Cardiac fibroblast (primary cell): ENCODE measurements at regions not wholly inside any gene's neighbourhood (a gene's known extent, or its start where the extent isn't known, plus 50 kb on each side); places are given as distances from the start of the nearest gene placed in this dataset.

Experiments
- DNase-seq, 2 donors: peaks; one replicate each; pipeline versions ENCODE4 v3.0.0 to v3.0.0-alpha.2; 2010; ENCODE audit warnings: low read depth in 2 of 2
- H3K4me3 ChIP-seq, 2 donors: replicated peaks in 1 of 2; 1 replicate in 1 of 2; 2 replicates in 1 of 2; pipeline ENCODE4 v1.5.1; 2011; ENCODE audit warnings: low read depth in 2 of 2, low read length in 2 of 2, mild to moderate bottlenecking in 2 of 2, moderate library complexity in 1 of 2
- TF ChIP-seq, protein P1 (sequence below): IDR thresholded peaks from one replicate; pipeline ENCODE4 v1.5.1; 2011; ENCODE audit warnings: low read depth, mild to moderate bottlenecking, low read length, inconsistent platforms

DNA sequence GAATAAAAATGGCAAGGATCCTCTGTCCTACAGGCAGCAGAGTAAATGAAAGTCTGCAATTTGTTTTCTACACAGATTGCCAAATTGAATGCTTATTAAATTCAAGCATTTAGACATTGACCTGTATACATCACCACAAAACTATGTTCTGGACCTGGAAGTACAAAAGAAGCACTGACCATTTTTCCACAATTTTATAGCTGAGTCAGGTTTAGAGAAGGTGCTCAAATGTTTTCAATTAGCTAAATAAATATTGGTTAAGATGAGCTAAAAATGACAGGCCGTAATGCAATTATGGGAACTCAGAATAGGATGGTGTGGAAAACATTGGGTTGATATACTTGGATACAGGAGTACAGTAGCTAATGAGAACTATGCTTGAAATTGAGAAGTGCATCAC is 490.7 kb upstream of the MEIS1 start:
- DNase-seq: no peak
- TF ChIP-seq, protein P1, sequence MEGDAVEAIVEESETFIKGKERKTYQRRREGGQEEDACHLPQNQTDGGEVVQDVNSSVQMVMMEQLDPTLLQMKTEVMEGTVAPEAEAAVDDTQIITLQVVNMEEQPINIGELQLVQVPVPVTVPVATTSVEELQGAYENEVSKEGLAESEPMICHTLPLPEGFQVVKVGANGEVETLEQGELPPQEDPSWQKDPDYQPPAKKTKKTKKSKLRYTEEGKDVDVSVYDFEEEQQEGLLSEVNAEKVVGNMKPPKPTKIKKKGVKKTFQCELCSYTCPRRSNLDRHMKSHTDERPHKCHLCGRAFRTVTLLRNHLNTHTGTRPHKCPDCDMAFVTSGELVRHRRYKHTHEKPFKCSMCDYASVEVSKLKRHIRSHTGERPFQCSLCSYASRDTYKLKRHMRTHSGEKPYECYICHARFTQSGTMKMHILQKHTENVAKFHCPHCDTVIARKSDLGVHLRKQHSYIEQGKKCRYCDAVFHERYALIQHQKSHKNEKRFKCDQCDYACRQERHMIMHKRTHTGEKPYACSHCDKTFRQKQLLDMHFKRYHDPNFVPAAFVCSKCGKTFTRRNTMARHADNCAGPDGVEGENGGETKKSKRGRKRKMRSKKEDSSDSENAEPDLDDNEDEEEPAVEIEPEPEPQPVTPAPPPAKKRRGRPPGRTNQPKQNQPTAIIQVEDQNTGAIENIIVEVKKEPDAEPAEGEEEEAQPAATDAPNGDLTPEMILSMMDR: no peak
- H3K4me3 ChIP-seq: no peak overlapping the region

DNA sequence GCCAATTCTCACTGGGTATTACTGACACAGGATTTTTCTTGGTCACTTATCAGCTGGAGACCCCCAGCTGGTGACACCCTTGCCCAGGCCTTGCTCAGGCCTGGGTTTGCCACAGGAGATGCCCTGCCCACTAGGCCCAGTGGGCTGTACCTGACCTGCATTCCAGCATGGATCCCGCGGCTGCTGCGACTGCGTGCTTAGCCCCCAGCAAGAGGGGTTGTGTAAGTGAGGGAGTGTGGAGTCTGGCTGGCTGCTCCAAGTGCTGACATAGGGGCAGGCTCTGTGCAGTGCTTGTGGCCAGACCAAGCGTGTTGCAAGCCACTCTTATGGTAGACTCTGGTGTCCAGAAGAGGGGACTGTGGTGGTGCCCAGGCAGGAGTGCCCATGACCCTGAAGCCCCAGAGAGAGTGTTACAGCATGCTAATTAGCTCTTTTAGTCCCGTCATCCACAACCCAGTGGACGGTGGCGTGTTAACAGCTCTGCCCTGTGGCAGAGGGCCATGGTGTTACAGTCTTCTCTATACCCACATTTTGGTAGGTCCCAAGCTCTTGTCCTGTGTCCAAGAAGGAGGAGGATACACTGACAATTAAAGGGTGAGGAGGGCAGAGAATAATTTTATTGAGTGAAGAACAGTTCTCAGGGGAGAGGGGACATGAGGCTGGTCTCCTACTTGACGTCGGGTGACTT is 491.7 kb upstream of the MEIS1 start:
- TF ChIP-seq, protein P1: no peak
- no peak overlapping the region for H3K4me3 ChIP-seq
- DNase-seq: no peak

DNA sequence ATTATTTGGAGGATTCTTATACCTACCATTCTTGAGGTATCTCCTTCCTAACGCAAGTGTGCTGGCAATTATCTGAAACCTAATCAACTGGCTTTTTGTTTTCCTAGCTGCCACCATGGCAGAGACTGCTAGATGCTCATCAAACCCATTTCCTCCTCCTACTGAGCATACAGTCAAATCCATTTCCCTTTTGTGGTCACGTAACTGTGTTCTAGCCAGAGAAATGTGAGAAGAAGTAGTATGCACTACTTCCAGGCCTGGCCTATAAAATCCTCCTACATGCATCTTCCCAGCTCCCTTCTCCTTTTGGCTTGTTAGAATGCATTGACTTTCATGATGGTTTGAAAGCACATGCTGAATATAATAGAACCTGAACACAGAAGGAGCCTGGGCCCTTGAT is 494.1 kb upstream of the MEIS1 start:
- no peak overlapping the region for H3K4me3 ChIP-seq
- TF ChIP-seq, protein P1: no peak
- DNase-seq: no peak

DNA sequence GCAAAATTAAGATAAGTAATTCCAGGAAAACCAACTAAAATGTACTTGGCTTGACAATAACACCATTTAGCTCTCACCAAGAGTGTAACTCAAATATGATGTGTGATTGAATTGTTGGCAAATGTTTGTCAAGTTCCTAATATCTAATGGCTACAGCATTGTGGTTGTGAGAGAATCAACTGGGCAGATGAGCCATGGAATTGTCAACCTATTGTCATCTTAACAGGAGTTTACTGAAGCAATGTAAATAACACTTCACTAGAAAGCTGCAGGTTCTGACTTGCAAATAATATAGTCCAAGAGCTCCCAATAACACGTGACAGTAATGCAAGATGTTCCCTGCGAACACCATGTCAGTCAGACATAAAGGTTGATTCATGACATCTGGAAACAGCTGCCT is 495.2 kb upstream of the MEIS1 start:
- no peak for DNase-seq
- TF ChIP-seq, protein P1: no peak
- no peak overlapping the region for H3K4me3 ChIP-seq

DNA sequence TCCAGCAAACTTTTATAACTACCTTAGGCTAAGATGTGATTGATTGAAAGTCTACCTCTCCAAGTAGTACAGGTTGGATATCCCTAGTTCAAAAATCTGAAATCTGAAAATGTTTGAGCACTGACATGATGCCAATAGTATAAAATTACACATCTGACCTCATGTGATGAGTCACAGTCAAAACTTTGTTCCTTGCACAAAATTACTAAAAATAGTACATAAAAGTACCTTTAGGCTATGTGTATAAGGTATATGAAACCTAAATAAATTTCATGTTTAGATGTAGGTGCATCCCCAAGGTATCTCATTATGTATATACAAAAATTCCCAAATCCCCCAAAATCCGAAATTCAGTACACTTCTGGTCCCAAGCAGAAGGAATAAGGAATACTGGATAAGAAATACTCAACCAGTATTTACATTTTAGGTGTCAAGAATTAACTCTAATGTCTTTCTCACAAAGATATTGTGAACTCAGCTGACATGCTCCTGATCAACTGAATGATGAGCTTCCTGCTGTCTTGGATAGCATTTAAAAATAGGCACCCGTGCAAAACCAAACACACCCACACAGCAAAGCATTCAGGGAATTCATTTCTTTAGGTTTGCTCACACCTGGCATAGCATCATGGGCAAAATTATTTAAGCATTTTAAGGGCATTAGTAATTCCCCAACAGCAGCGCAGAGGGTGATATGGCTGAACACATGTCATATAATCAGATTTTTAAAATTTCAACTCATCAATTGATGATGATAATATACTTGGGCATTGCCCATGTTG is 497.4 kb upstream of the MEIS1 start:
- H3K4me3 ChIP-seq: no peak overlapping the region
- no peak for DNase-seq
- TF ChIP-seq, protein P1: no peak

DNA sequence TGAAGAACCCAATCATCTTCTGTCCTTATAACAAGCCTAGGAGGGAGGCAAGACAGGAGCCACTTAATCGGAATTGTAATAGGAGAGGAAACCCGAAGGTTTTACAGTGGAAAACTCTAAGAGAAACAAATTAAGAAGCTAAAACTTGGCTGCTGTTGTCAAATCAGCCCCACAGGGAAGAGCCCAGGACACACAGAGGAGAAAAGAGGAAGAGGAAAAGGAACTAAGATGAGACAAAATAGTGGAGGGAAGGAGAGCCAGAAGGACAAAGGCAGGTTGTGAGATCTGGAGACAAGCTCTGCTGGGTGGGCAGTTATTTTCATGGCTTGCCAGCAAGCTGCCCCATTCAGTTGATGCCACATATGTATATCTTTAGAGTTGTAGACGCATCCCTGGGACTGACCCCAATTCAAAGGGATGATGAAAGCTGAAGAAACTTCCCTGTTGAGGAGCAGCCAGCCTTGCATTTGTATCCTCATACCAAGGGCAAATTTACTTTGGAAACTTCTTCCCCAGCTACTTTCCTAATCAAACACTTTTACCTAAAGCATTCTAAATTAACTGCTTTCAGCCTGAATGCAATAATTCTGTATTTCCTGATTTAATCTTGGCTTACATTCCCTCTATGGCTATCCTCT is 499.8 kb upstream of the MEIS1 start:
- TF ChIP-seq, protein P1: no peak
- no peak for DNase-seq
- H3K4me3 ChIP-seq: no peak overlapping the region
